PC-3 (cell line): ENCODE measurements at regions not wholly inside any gene's neighbourhood (a gene's known extent, or its start where the extent isn't known, plus 50 kb on each side); places are given as distances from the start of the nearest gene placed in this dataset.

Source experiments
- ATAC-seq: fragments of 200-7000 bp; cut with Tn5 transposase; 2 replicates; pipeline ENCODE4 v1.9.1; 2020; ENCODE audit warnings: mild to moderate bottlenecking, moderate library complexity
- BruUV-seq: library from RNA; stranded (reverse); fragments of 400-500 nt; replicated peaks from 2 replicates; lab custom pipeline; 2021; lab: Mats Ljungman, UMichigan
- CTCF ChIA-PET: fragments of 300-600 bp; sonication (Branson Sonifier 250); formaldehyde crosslinking; loops from one replicate; lab custom pipeline; 2022; ENCODE audit warnings: antibody characterized with exemption; lab: Charles Lee
- POLR2A ChIA-PET: fragments of 300-600 bp; sonication (Branson Sonifier 250); formaldehyde crosslinking; loops from one replicate; lab custom pipeline; 2022; ENCODE audit warnings: antibody characterized with exemption; ENCODE audit not compliant: unreplicated experiment; lab: Charles Lee
- DNase-seq: peaks from one replicate; pipeline ENCODE4 v3.0.0-alpha.2; 2015
- H2AFZ ChIP-seq: fragments of 300-600 bp; sonication (generic); 2 replicates; pipeline ENCODE4 v1.6.0; 2016; ENCODE audit warnings: antibody characterized with exemption, low read length
- H3F3A ChIP-seq: fragments of 300-600 bp; sonication (generic); one replicate; pipeline ENCODE4 v1.6.0; 2017; ENCODE audit warnings: antibody characterized with exemption, low read length, control low read depth, mild to moderate bottlenecking; ENCODE audit not compliant: unreplicated experiment
- H3K27ac ChIP-seq: fragments of 300-600 bp; sonication (generic); 2 replicates; pipeline ENCODE4 v1.5.1; 2016; ENCODE audit warnings: mild to moderate bottlenecking, low read length
- H3K27me3 ChIP-seq: fragments of 300-600 bp; sonication (generic); 2 replicates; pipeline ENCODE4 v1.6.1; 2016; ENCODE audit warnings: low read length, mixed read lengths
- H3K36me3 ChIP-seq: fragments of 300-600 bp; sonication (generic); 2 replicates; pipeline ENCODE4 v1.6.1; 2016; ENCODE audit warnings: low read depth, mixed run types, low read length, mixed read lengths
- H3K4me1 ChIP-seq: fragments of 300-600 bp; sonication (generic); 2 replicates; pipeline ENCODE4 v1.5.1; 2016; ENCODE audit warnings: low read length; ENCODE audit not compliant: insufficient read depth
- H3K4me2 ChIP-seq: fragments of 300-600 bp; sonication (generic); 2 replicates; pipeline ENCODE4 v1.6.0; 2016; ENCODE audit warnings: low read length
- H3K4me3 ChIP-seq: fragments of 300-600 bp; sonication (generic); 2 replicates; pipeline ENCODE4 v1.5.1; 2016; ENCODE audit warnings: mild to moderate bottlenecking, low read length, mixed read lengths
- H3K79me2 ChIP-seq: fragments of 300-600 bp; sonication (generic); 2 replicates; pipeline ENCODE4 v1.6.1; 2017; ENCODE audit warnings: low read length, mixed read lengths
- H3K9ac ChIP-seq: fragments of 300-600 bp; sonication (generic); 2 replicates; pipeline ENCODE4 v1.6.0; 2016; ENCODE audit warnings: mild to moderate bottlenecking, low read length
- H3K9me2 ChIP-seq: fragments of 300-600 bp; sonication (generic); replicated peaks from 2 replicates; pipeline ENCODE4 v1.6.1; 2016; ENCODE audit warnings: mixed run types, low read length, mixed read lengths
- H3K9me3 ChIP-seq: fragments of 300-600 bp; sonication (generic); 2 replicates; pipeline ENCODE4 v1.6.1; 2016; ENCODE audit warnings: low read length, mixed read lengths
- H4K20me1 ChIP-seq: fragments of 300-600 bp; sonication (generic); 2 replicates; pipeline ENCODE4 v1.6.1; 2016; ENCODE audit warnings: low read length, mixed read lengths
- CTCF ChIP-seq: fragments of 300-600 bp; sonication (generic); conservative IDR thresholded peaks from 2 replicates; pipeline ENCODE4 v1.5.1; 2017; ENCODE audit warnings: antibody characterized with exemption, low read depth, mild to moderate bottlenecking, low read length
- EZH2 ChIP-seq: fragments of 300-600 bp; sonication (generic); IDR thresholded peaks from one replicate; pipeline ENCODE4 v1.6.1; 2017; ENCODE audit warnings: antibody characterized with exemption, mild to moderate bottlenecking, low read length; ENCODE audit not compliant: unreplicated experiment
- EZH2phosphoT487 ChIP-seq: fragments of 300-600 bp; sonication (generic); IDR thresholded peaks from 2 replicates; pipeline ENCODE4 v1.6.1; 2018; ENCODE audit warnings: mild to moderate bottlenecking, antibody characterized with exemption, low read length, borderline replicate concordance
- intact Hi-C: fragments of 100-400 bp; cut with micrococcal nuclease; formaldehyde crosslinking; loops from 2 replicates; pipeline ENCODE4 v1.9.0; 2023

DNA sequence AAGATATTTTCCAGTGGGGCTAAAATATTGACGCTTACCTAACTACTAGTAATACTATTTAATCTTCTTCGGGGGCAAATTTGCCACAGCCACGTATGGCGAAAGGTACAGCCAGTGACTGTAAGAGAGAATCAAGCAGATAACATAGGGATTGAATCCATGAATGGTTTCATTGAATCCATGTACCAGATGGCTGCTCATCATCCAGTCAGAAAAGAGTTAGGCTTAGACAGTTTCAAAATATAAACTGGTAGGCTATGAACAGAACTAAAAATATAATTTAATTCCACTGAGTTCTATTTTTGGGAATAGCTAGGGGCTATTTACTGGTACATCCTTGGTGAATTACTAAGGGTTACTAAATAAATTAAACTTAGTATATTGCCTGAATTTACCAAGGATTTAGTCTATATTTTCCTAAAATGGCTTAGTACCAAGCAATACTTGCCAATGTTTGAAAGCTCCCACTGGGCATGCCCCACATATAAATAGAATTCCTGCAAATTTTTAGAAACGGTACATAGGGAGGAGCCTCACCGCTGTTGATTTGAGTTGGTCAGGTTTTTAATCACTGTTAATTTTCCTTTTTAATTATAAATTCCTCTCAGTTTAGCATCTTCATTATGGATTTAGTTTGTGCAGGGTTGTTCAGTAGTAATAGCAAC lies 55.8 kb upstream of the VLDLR start:
- no peaks in the 10 kb centered on the region for H3K79me2 ChIP-seq
- no peak overlapping the region for H3K9ac ChIP-seq
- peaks cover 14% of the 10 kb centered on the region for H3K4me1 ChIP-seq
- H2AFZ ChIP-seq = no peak overlapping the region
- H3K27me3 ChIP-seq = no peaks in the 10 kb centered on the region
- BruUV-seq = no TSS peak
- intact Hi-C loops = no loop called here
- no peak overlapping the region for H3K27ac ChIP-seq
- no peaks in the 10 kb centered on the region for H3F3A ChIP-seq
- H4K20me1 ChIP-seq = no peaks in the 10 kb centered on the region
- no peaks in the 10 kb centered on the region for H3K36me3 ChIP-seq
- no peaks in the 10 kb centered on the region for H3K9me3 ChIP-seq
- ChIA-PET POLR2A (no interaction called here), CTCF (no interaction called here)
- H3K4me3 ChIP-seq = no peak overlapping the region
- no peak overlapping the region for H3K4me2 ChIP-seq
- no peak for TF ChIP-seq EZH2
- TF ChIP-seq EZH2phosphoT487 = no peak
- TF ChIP-seq CTCF = no peak
- no peak for ATAC-seq
- H3K9me2 ChIP-seq = no peaks in the 10 kb centered on the region
- DNase-seq = no peak

DNA sequence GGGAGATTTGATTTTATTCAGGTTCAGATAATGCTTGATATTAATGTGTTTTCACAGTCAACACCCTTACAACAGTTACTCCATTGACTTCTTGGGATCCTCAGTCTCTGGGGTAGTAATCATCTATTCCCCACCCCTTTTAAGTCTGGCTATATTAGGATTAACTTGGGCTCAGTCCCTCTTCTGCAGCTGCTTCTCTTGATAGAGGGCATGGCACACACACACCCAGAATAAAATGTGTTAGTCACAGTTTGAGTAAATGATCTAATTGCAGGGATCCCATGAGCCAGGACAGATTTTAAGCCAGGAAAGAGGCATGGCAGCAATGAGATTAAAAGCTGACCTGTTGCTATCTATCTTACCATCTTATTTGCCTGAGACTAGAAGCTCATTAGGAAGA lies 53.7 kb upstream of the VLDLR start:
- Histone ChIP-seq H3K36me3 (no peaks in the 10 kb centered on the region), H2AFZ (no peak overlapping the region), H3K4me1 (peaks cover 23% of the 10 kb centered on the region), H3F3A (no peaks in the 10 kb centered on the region), H3K9me3 (no peaks in the 10 kb centered on the region), H3K9ac (no peak overlapping the region), H3K27me3 (no peaks in the 10 kb centered on the region), H4K20me1 (0 out of 2 replicates have a peak, but pooled peaks cover 3% of the 10 kb centered on the region), H3K79me2 (no peaks in the 10 kb centered on the region), H3K9me2 (no peaks in the 10 kb centered on the region), H3K4me2 (peak overlapping the region; percentile 29; the same call in 1 of the 2 replicates), H3K27ac (no peak overlapping the region), H3K4me3 (no peak overlapping the region)
- no peak for TF ChIP-seq CTCF
- no peak for TF ChIP-seq EZH2phosphoT487
- no peak for TF ChIP-seq EZH2
- CTCF ChIA-PET = no interaction called here
- no TSS peak for BruUV-seq
- intact Hi-C loops = no loop called here
- POLR2A ChIA-PET = no interaction called here
- DNase-seq = peak; percentile 16
- ATAC-seq = peak; percentile 45

DNA sequence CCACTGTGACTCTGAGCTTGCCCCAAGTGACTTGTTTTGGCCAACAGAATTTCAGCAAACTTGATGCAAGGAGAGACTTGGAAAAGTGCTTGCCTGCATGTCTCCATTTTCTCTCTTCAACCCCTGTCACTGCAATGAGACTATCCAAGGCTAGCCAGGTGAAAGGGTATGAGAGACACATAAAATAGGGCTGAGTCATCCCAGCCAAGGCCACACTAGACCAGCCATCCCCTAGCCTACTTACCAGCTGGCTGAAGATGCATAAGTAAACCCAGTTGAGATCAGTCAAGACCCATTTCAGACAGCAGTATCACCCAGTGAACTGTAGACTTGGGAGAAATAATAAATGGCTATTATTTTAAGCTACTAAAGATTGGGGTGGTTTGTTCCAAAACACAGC lies 52.9 kb upstream of the VLDLR start:
- Histone ChIP-seq H2AFZ (no peak overlapping the region), H3K27me3 (no peaks in the 10 kb centered on the region), H3K9me2 (no peaks in the 10 kb centered on the region), H3K9me3 (no peaks in the 10 kb centered on the region), H3K79me2 (no peaks in the 10 kb centered on the region), H3K9ac (no peak overlapping the region), H4K20me1 (0 out of 2 replicates have a peak, but pooled peaks cover 3% of the 10 kb centered on the region), H3F3A (no peaks in the 10 kb centered on the region), H3K4me1 (peaks cover 23% of the 10 kb centered on the region), H3K36me3 (no peaks in the 10 kb centered on the region), H3K4me2 (peak overlapping the region; percentile 29; the same call in 1 of the 2 replicates), H3K4me3 (no peak overlapping the region), H3K27ac (no peak overlapping the region)
- ChIA-PET CTCF (no interaction called here), POLR2A (no interaction called here)
- DNase-seq (peak; percentile 28), ATAC-seq (peak; percentile 25; the same call in 1 of the 2 replicates)
- intact Hi-C loops = no loop called here
- TF ChIP-seq CTCF (no peak), EZH2phosphoT487 (no peak), EZH2 (no peak)
- no TSS peak for BruUV-seq
